H7 (cell line): ENCODE measurements at regions not wholly inside any gene's neighbourhood (a gene's known extent, or its start where the extent isn't known, plus 50 kb on each side); places are given as distances from the start of the nearest gene placed in this dataset.
A peak's percentile ranks its signal among the peaks of the same experiment; 100 is the strongest.

Experiments used
- DNase-seq: peaks from one replicate; pipeline ENCODE4 v3.0.0; 2012
- H3K27me3 ChIP-seq: 2 replicates; pipeline ENCODE4 v1.6.0; 2011; ENCODE audit warnings: mild to moderate bottlenecking, low read length; ENCODE audit not compliant: control insufficient read depth, insufficient read depth
- H3K36me3 ChIP-seq: replicated peaks from 2 replicates; pipeline ENCODE4 v1.5.1; 2011; ENCODE audit warnings: low read length; ENCODE audit not compliant: control insufficient read depth, insufficient read depth
- H3K4me3 ChIP-seq: 2 replicates; pipeline ENCODE4 v1.5.1; 2011; ENCODE audit warnings: low read depth, mild to moderate bottlenecking, control low read depth, low read length, moderate library complexity; ENCODE audit not compliant: insufficient read depth

DNA sequence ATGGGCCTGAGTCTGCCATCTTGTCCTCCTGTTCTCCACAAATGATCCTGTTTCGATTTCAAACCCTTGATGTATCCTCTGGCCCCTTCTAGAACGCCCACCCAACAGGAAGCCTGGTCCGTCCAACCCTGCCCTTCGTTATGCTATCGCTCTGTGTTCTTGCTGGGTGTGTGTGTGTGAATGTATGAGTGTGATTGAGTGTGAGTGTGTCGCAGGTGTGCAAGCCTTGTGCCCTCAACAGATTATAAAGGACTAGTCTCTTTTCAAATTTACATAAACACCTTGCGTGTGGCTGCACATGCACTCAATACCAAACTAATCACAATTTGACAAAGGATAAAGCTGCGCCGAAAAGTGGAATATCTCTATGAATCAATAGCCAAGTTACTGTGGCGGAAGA lies 149.5 kb upstream of the SALL3 start:
- DNase-seq = no peak
- H3K4me3 ChIP-seq = no peak overlapping the region
- no peaks in the 10 kb centered on the region for H3K27me3 ChIP-seq

DNA sequence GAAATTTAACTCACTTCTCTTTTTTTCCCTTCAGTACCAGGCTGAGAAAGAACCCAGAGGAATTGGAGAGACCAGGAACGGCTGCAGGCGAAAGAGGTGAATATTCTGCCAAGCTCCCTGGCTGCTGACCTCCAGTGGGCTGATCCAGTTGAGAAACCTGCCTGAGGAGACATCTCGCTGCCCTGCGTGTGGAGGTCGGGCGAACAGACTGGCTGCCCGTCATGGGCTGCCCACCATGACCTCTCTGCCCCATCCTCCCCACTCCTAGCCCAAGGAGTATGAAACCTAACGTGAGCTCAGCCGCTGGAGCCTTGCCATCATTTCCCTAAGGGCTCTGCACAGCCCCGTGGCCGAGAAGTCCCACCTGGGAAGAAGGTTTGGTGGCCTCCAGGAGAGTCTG lies 148.8 kb upstream of the SALL3 start:
- Histone ChIP-seq H3K27me3 (no peaks in the 10 kb centered on the region), H3K4me3 (no peak overlapping the region), H3K36me3 (no peaks in the 10 kb centered on the region)
- peak; percentile 24 for DNase-seq

More for the DNA sequence above, 149.5 kb upstream of the SALL3 start:
- no peaks in the 10 kb centered on the region for H3K36me3 ChIP-seq

DNA sequence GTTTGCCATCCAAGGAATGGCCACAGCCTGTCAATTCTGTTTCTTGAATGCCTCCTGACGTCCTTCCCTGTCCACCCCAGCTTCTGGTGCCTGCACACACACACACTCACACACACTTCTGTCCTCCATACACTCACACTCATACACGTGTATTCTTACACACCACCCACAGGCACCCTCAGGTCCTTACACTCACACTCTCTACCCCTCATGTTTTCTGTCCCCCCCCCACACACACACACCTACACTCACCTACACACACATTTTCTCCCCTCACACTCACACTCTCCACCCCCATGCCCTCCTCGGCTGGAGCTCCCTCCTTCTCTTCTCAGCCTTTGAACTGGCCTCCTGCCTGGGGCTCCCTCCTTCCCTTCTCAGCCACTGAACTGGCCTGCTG lies 148.0 kb upstream of the SALL3 start:
- no peaks in the 10 kb centered on the region for H3K36me3 ChIP-seq
- no peak overlapping the region for H3K4me3 ChIP-seq
- DNase-seq = peak; percentile 15
- H3K27me3 ChIP-seq = no peaks in the 10 kb centered on the region

DNA sequence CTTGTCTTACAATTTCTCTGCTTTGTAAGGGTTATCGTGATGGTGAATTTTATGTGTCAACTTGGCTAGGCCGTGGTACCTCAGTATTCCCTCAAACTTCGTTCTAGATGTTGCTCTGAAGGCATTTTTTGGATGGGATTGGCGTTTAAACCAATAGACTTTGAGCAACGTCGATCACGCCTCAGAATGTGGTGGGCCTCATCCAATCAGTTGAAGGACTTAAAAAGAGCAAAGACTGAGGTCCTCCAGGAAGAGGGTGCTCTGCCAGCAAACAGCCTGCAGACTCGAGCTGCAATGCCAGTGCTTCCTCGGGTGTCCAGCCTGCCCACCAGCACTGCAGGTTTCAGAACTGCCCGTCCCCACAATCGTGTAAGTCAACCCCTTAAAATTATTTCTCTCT lies 145.8 kb upstream of the SALL3 start:
- no peak for DNase-seq
- Histone ChIP-seq H3K27me3 (no peaks in the 10 kb centered on the region), H3K36me3 (no peaks in the 10 kb centered on the region), H3K4me3 (no peak overlapping the region)

GRCh38 chr18:78836838-78837237 lies 142.8 kb upstream of the SALL3 start:
- Histone ChIP-seq H3K27me3 (no peaks in the 10 kb centered on the region), H3K4me3 (no peak overlapping the region), H3K36me3 (no peaks in the 10 kb centered on the region)
- no peak for DNase-seq

GRCh38 chr18:78837754-78838153 lies 141.9 kb upstream of the SALL3 start:
- no peaks in the 10 kb centered on the region for H3K27me3 ChIP-seq
- no peak overlapping the region for H3K4me3 ChIP-seq
- peak; percentile 32 for DNase-seq
- H3K36me3 ChIP-seq = no peaks in the 10 kb centered on the region

DNA sequence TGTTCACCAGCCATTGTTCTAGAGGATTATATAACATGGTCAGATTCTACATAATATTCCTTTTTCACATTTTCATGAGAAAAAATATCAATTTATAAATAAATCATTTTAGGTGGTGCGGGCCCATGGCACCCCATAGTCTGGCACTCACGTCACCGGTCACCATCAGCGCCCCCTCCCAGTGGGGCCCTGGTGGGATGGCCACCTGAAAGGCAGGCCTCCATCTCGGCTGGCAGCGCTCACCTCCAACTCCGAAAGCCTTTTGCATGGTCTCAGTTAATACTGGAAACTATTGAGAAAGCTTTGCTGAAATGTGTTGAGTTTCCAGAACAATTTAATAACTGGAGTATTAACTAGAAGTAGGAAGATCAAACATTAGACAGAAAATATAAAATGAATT lies 141.4 kb upstream of the SALL3 start:
- no peaks in the 10 kb centered on the region for H3K36me3 ChIP-seq
- peak; percentile 15 for DNase-seq
- H3K4me3 ChIP-seq = no peak overlapping the region
- H3K27me3 ChIP-seq = no peaks in the 10 kb centered on the region

DNA sequence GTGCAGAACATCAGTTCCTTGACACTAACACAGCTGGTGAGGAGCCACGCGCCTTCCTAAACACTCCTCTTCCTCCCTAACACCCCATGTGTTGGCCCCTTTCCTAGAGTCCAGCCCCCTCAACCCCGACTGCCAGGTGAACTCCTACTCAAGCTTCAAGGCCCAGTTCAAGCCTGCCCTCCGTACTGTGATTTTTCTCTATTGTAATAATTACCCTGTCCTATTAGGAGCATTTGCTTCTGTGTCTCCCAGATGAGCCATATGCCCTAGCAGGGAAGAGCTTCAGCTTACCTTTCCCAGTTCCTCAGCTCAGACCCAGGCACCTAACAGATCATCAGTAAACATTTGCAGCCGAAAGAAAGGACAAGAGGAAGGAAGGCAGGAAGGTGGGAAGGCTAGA lies 130.6 kb upstream of the SALL3 start:
- H3K27me3 ChIP-seq = no peaks in the 10 kb centered on the region
- no peak overlapping the region for H3K4me3 ChIP-seq
- peak; percentile 4 for DNase-seq
- no peaks in the 10 kb centered on the region for H3K36me3 ChIP-seq

DNA sequence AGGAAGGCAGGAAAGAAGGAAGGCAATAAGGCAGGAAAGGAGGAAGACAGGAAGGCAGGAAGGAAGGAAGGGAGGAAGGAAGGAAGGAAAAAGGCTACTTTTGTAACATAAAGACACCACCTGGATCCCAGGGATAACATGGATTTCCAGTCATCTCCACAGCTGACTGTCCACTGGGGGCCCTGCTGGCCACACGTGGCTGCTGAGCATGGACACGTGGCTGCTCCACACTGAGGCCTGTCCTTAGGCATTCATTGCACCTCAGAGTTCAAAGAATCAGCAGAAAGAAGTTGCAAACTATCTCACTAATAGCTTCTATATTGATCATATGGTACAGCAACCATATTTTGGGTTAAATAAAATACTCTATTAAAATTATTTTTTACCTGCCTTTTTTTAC lies 130.2 kb upstream of the SALL3 start:
- DNase-seq = no peak
- no peaks in the 10 kb centered on the region for H3K36me3 ChIP-seq
- H3K27me3 ChIP-seq = no peaks in the 10 kb centered on the region
- no peak overlapping the region for H3K4me3 ChIP-seq

DNA sequence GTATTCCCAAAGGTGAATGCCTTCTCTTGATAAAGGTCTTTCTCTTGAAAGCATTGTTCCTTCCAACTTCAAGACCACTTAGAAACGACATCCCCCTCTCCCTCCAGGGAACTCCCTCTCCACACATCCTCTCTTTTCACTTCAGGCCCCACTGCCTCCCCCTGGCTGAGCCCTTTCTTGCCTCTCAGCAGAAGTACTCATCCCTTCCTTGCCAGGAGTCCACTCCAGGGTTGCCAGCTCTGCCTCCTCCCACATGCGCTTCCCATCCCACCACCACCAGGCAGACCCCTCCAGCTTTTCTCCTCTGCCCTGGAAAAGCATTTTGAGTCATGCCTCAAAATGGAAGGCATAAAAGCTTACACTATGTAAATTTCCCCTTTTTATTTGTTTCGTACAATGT lies 126.3 kb upstream of the SALL3 start:
- DNase-seq = peak; percentile 8
- no peaks in the 10 kb centered on the region for H3K27me3 ChIP-seq
- H3K4me3 ChIP-seq = no peak overlapping the region
- H3K36me3 ChIP-seq = no peaks in the 10 kb centered on the region

DNA sequence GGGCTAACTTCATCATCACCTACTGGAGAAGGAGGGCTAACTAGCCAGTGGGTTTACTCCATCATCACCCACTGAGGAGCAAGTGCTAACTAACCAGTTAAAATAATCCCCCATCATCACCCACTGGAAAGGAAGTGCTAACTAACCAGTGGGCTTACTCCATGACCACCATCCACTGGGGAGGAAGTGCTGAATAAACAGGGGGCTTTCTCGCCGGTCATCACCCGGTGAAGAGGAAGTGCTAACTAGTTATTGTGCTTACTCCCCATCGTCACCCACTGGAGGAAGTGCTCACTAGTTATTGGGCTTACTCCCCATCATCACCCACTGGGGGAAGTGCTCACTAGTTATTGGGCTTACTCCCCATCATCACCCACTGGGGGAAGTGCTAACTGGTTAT lies 124.4 kb upstream of the SALL3 start:
- H3K36me3 ChIP-seq = no peaks in the 10 kb centered on the region
- H3K4me3 ChIP-seq = no peak overlapping the region
- no peaks in the 10 kb centered on the region for H3K27me3 ChIP-seq
- no peak for DNase-seq

GRCh38 chr18:78856569-78857313 lies 122.9 kb upstream of the SALL3 start:
- Histone ChIP-seq H3K36me3 (no peaks in the 10 kb centered on the region), H3K4me3 (no peak overlapping the region), H3K27me3 (no peaks in the 10 kb centered on the region)
- peak; percentile 18 for DNase-seq

- H3K27me3 ChIP-seq = no peaks in the 10 kb centered on the region
- H3K36me3 ChIP-seq = no peaks in the 10 kb centered on the region
- DNase-seq = no peak
- H3K4me3 ChIP-seq = no peak overlapping the region
These were observed 122.1 kb upstream of the SALL3 start for GRCh38 chr18:78857314-78858150.

DNA sequence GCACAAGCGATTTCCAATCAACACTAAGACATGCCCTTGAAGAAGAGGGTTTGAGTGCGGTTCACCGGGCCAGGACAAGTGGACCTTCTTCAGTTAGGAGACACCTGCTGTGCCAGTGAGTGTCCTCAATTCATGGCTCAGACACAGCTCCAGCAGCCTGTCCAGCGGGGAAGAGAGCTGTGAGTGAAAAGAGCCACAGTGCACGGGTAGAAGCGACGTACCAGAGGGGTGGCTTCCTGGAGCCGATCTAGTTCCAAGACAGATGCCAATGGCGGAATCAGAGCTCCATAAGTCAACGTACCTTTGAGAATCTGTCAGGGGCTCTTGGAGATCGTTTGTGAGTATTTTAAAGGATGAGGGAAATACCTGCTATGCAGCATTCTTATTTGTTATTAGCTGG lies 119.9 kb upstream of the SALL3 start:
- Histone ChIP-seq H3K4me3 (no peak overlapping the region), H3K36me3 (no peaks in the 10 kb centered on the region), H3K27me3 (no peaks in the 10 kb centered on the region)
- DNase-seq = no peak

DNA sequence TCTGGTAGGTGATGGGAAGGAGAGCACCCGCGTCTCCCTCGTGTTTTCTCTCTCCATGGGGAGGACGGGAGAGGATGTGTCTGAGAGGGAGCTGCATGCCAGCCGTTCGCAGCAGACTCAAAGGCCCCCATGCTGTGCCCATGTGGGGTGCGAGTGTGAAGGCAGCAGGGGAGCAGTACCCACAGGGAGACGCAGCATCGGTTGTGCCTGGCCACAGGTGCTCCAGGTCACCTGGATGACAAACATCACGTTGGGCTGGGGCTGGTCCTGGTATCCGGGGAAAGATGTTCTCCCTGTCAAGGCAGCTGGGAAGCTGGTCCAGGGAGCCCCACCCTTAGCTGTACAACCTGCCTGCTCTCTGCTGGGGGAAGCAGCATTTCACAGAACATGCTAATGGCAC lies 119.5 kb upstream of the SALL3 start:
- no peaks in the 10 kb centered on the region for H3K36me3 ChIP-seq
- peak; percentile 38 for DNase-seq
- H3K4me3 ChIP-seq = no peak overlapping the region
- no peaks in the 10 kb centered on the region for H3K27me3 ChIP-seq
